CD8-positive, alpha-beta memory T cell (primary cell): ENCODE measurements at regions not wholly inside any gene's neighbourhood (a gene's known extent, or its start where the extent isn't known, plus 50 kb on each side); places are given as distances from the start of the nearest gene placed in this dataset.

Source experiments
- CTCF ChIA-PET: fragments of 350-600 bp; sonication (Branson Sonifier 250); formaldehyde crosslinking; loops from one replicate; lab custom pipeline; 2021; ENCODE audit warnings: antibody characterized with exemption; lab: Charles Lee
- POLR2A ChIA-PET: fragments of 350-600 bp; sonication (Branson Sonifier 250); formaldehyde crosslinking; loops from one replicate; lab custom pipeline; 2021; ENCODE audit warnings: antibody characterized with exemption; lab: Charles Lee
- DNase-seq, 5 donors: peaks; one replicate each; pipeline versions ENCODE4 v3.0.0 to v3.0.0-alpha.2; 2020 to 2022; ENCODE audit warnings: mixed read lengths in 1 of 5
- H3K27ac ChIP-seq: one replicate; pipeline ENCODE4 v1.7.0; 2013; ENCODE audit warnings: low read depth, mild to moderate bottlenecking, low read length, moderate library complexity
- H3K27me3 ChIP-seq: 2 replicates; pipeline ENCODE4 v1.7.0; 2013; ENCODE audit warnings: low read length, mild to moderate bottlenecking; ENCODE audit not compliant: insufficient read depth, poor library complexity, severe bottlenecking
- H3K36me3 ChIP-seq: 2 replicates; pipeline ENCODE4 v1.7.0; 2013; ENCODE audit warnings: mild to moderate bottlenecking, low read length, moderate library complexity; ENCODE audit not compliant: insufficient read depth
- H3K4me1 ChIP-seq: 2 replicates; pipeline ENCODE4 v1.7.0; 2013; ENCODE audit warnings: mild to moderate bottlenecking, low read length, moderate library complexity; ENCODE audit not compliant: insufficient read depth
- H3K4me3 ChIP-seq: 2 replicates; pipeline ENCODE4 v1.7.0; 2013; ENCODE audit warnings: mild to moderate bottlenecking, low read length
- H3K9me3 ChIP-seq: 2 replicates; pipeline ENCODE4 v1.7.0; 2013; ENCODE audit warnings: mild to moderate bottlenecking, low read length
- H3K27ac Mint-ChIP-seq, 8 donors: one replicate each; pipeline ENCODE4 v1.8.0; 2020 to 2021; ENCODE audit warnings: mixed read lengths in 8 of 8, mild to moderate bottlenecking in 6 of 8, inconsistent platforms in 3 of 8, moderate library complexity in 3 of 8
- H3K27me3 Mint-ChIP-seq, 2 donors: one replicate each; pipeline ENCODE4 v1.8.0; 2020 to 2021; ENCODE audit warnings: mixed read lengths in 2 of 2, mild to moderate bottlenecking in 1 of 2, moderate library complexity in 1 of 2
- H3K36me3 Mint-ChIP-seq, 3 donors: one replicate each; pipeline ENCODE4 v1.8.0; 2020 to 2021; ENCODE audit warnings: mixed read lengths in 3 of 3, inconsistent platforms in 1 of 3, mild to moderate bottlenecking in 1 of 3
- H3K4me1 Mint-ChIP-seq, 3 donors: one replicate each; pipeline ENCODE4 v1.8.0; 2020 to 2021; ENCODE audit warnings: mixed read lengths in 3 of 3, inconsistent platforms in 1 of 3, mild to moderate bottlenecking in 1 of 3
- H3K4me3 Mint-ChIP-seq, 7 donors: one replicate each; pipeline ENCODE4 v1.8.0; 2020 to 2021; ENCODE audit warnings: mixed read lengths in 7 of 7, mild to moderate bottlenecking in 6 of 7, moderate library complexity in 4 of 7, inconsistent platforms in 2 of 7
- H3K9me3 Mint-ChIP-seq, 5 donors: one replicate each; pipeline ENCODE4 v1.8.0; 2020 to 2022; ENCODE audit warnings: mixed read lengths in 5 of 5, mild to moderate bottlenecking in 3 of 5, moderate library complexity in 2 of 5, inconsistent platforms in 1 of 5

- Mint-ChIP-seq H3K36me3 (no peaks in the 10 kb centered on the region), H3K4me3 (no peak overlapping the region), H3K4me1 (no peaks in the 10 kb centered on the region), H3K9me3 (peaks cover 0 to 5% (median 0%) of the 10 kb centered on the region in 5 donors), H3K27ac (no peak overlapping the region), H3K27me3 (no peaks in the 10 kb centered on the region)
- CTCF ChIA-PET: no interaction called here
- H3K27me3 ChIP-seq: no peaks in the 10 kb centered on the region
- no peak overlapping the region for H3K4me3 ChIP-seq
- no peaks in the 10 kb centered on the region for H3K36me3 ChIP-seq
- POLR2A ChIA-PET: no interaction called here
- H3K27ac ChIP-seq: no peak overlapping the region
- no peak for DNase-seq
- no peaks in the 10 kb centered on the region for H3K9me3 ChIP-seq
- no peaks in the 10 kb centered on the region for H3K4me1 ChIP-seq
Measured at GRCh38 chr10:33947544-33947943, 613.1 kb upstream of the NRP1 start.

DNA sequence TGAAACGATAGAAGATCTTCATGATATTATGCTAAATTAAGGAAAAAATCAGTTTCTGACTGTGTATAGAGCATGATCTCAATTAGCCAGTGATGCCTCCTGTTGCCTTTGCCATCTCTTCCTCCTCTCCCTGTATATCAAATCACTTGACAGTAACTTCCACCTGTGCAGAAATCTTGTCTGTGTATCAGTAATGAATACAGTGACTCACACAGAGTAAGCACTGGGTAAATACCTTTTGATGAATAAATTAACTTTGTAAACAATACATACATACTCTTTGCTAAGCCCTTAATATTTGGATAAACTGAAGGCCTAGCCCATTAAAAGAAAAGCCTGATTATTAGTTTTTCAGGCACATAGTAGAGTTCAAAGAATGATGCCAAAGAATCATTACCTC is 610.6 kb upstream of the NRP1 start:
- H3K4me1 ChIP-seq: no peaks in the 10 kb centered on the region
- no peak overlapping the region for H3K4me3 ChIP-seq
- Mint-ChIP-seq H3K27me3 (no peaks in the 10 kb centered on the region), H3K4me3 (no peak overlapping the region), H3K27ac (no peak overlapping the region), H3K4me1 (no peaks in the 10 kb centered on the region), H3K9me3 (peaks cover 0 to 8% (median 0%) of the 10 kb centered on the region in 5 donors), H3K36me3 (no peaks in the 10 kb centered on the region)
- H3K9me3 ChIP-seq: no peaks in the 10 kb centered on the region
- CTCF ChIA-PET: no interaction called here
- no peaks in the 10 kb centered on the region for H3K36me3 ChIP-seq
- POLR2A ChIA-PET: no interaction called here
- DNase-seq: no peak
- H3K27me3 ChIP-seq: no peaks in the 10 kb centered on the region
- no peak overlapping the region for H3K27ac ChIP-seq

GRCh38 chr10:33942508-33942907 is 608.0 kb upstream of the NRP1 start:
- Histone ChIP-seq H3K36me3 (no peaks in the 10 kb centered on the region), H3K9me3 (no peaks in the 10 kb centered on the region), H3K27ac (no peak overlapping the region), H3K4me3 (no peak overlapping the region), H3K4me1 (no peaks in the 10 kb centered on the region), H3K27me3 (no peaks in the 10 kb centered on the region)
- DNase-seq: no peak
- H3K27me3 Mint-ChIP-seq: no peaks in the 10 kb centered on the region
- ChIA-PET POLR2A (no interaction called here), CTCF (no interaction called here)
- H3K36me3 Mint-ChIP-seq: no peaks in the 10 kb centered on the region
- H3K9me3 Mint-ChIP-seq: peaks cover 0 to 8% (median 0%) of the 10 kb centered on the region in 5 donors
- H3K4me3 Mint-ChIP-seq: no peak overlapping the region
- H3K4me1 Mint-ChIP-seq: no peaks in the 10 kb centered on the region
- no peak overlapping the region for H3K27ac Mint-ChIP-seq

DNA sequence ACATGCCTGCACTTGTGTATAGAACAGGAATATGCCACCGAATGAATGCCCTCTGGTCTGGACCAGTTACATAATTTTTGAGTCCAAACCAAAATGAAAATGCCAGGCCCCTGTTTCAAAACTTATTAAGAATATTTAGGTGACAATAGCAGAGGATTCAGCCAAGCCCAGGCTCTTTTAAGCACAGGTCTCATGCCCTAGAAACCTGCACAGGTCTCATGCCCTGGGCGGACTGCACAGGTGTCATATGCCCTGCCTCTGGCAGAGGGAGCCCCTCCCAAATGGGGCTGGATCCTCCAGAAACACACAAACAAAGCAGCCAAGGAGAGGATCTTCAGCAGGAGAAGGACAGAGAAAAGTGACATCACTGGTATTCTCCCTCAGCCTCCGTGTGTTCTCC is 605.4 kb upstream of the NRP1 start:
- DNase-seq: no peak
- H3K27ac ChIP-seq: no peak overlapping the region
- H3K4me1 Mint-ChIP-seq: no peaks in the 10 kb centered on the region
- no peaks in the 10 kb centered on the region for H3K36me3 ChIP-seq
- H3K36me3 Mint-ChIP-seq: no peaks in the 10 kb centered on the region
- H3K9me3 Mint-ChIP-seq: peaks cover 0 to 3% (median 0%) of the 10 kb centered on the region in 5 donors
- H3K27me3 Mint-ChIP-seq: no peaks in the 10 kb centered on the region
- ChIA-PET POLR2A (no interaction called here), CTCF (no interaction called here)
- no peak overlapping the region for H3K4me3 ChIP-seq
- H3K27me3 ChIP-seq: no peaks in the 10 kb centered on the region
- H3K27ac Mint-ChIP-seq: no peak overlapping the region
- no peaks in the 10 kb centered on the region for H3K4me1 ChIP-seq
- no peak overlapping the region for H3K4me3 Mint-ChIP-seq
- no peaks in the 10 kb centered on the region for H3K9me3 ChIP-seq

DNA sequence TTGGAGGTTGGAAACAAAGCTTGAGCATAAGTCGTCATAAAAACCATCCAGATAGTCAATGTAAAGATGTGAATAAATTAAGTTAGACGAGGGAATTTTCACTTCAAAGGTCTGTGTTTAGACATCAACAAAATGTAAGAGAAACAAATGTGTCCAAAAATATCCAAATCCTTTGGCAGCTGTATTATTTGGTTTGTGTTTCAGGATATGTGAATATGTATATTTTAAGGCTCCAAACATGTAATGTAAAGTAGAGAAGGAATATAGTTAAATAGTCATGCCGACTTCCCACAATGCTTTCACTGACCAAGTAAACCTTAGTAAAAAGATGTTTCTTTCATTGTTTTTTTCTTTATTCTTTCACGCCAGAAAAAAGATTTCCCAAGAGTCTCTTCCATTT is 604.9 kb upstream of the NRP1 start:
- H3K9me3 ChIP-seq: no peaks in the 10 kb centered on the region
- no peak for DNase-seq
- no peak overlapping the region for H3K27ac Mint-ChIP-seq
- H3K4me3 Mint-ChIP-seq: no peak overlapping the region
- no peak overlapping the region for H3K4me3 ChIP-seq
- H3K27me3 Mint-ChIP-seq: no peaks in the 10 kb centered on the region
- H3K4me1 Mint-ChIP-seq: no peaks in the 10 kb centered on the region
- H3K27ac ChIP-seq: no peak overlapping the region
- CTCF ChIA-PET: no interaction called here
- POLR2A ChIA-PET: no interaction called here
- H3K36me3 ChIP-seq: no peaks in the 10 kb centered on the region
- H3K9me3 Mint-ChIP-seq: peaks cover 0 to 3% (median 0%) of the 10 kb centered on the region in 5 donors
- H3K4me1 ChIP-seq: no peaks in the 10 kb centered on the region
- no peaks in the 10 kb centered on the region for H3K27me3 ChIP-seq
- H3K36me3 Mint-ChIP-seq: no peaks in the 10 kb centered on the region

GRCh38 chr10:33938001-33938400 is 603.5 kb upstream of the NRP1 start:
- H3K27ac Mint-ChIP-seq: no peak overlapping the region
- no peaks in the 10 kb centered on the region for H3K9me3 ChIP-seq
- H3K27ac ChIP-seq: no peak overlapping the region
- no peaks in the 10 kb centered on the region for H3K27me3 ChIP-seq
- POLR2A ChIA-PET: no interaction called here
- H3K4me1 Mint-ChIP-seq: no peaks in the 10 kb centered on the region
- H3K4me3 Mint-ChIP-seq: no peak overlapping the region
- CTCF ChIA-PET: interaction anchor here (1.5 kb wide), 1 partner anchor 745 kb away, joined by 3 read pairs; no protein-coding TSS in a partner anchor
- DNase-seq: no peak
- no peaks in the 10 kb centered on the region for H3K36me3 Mint-ChIP-seq
- no peaks in the 10 kb centered on the region for H3K4me1 ChIP-seq
- no peaks in the 10 kb centered on the region for H3K27me3 Mint-ChIP-seq
- H3K4me3 ChIP-seq: no peak overlapping the region
- peaks cover 0 to 3% (median 0%) of the 10 kb centered on the region in 5 donors for H3K9me3 Mint-ChIP-seq
- no peaks in the 10 kb centered on the region for H3K36me3 ChIP-seq

GRCh38 chr10:33937036-33937730 is 602.7 kb upstream of the NRP1 start:
- Mint-ChIP-seq H3K4me1 (no peaks in the 10 kb centered on the region), H3K36me3 (no peaks in the 10 kb centered on the region), H3K4me3 (no peak overlapping the region), H3K27ac (no peak overlapping the region), H3K27me3 (no peaks in the 10 kb centered on the region), H3K9me3 (peaks cover 0 to 3% (median 0%) of the 10 kb centered on the region in 5 donors)
- H3K36me3 ChIP-seq: no peaks in the 10 kb centered on the region
- no peak overlapping the region for H3K27ac ChIP-seq
- CTCF ChIA-PET: interaction anchor here (1.1 to 1.5 kb wide), 2 partner anchors 14 to 744 kb away, joined by 3 read pairs; no protein-coding TSS in a partner anchor
- H3K4me3 ChIP-seq: no peak overlapping the region
- DNase-seq: no peak
- H3K4me1 ChIP-seq: no peaks in the 10 kb centered on the region
- POLR2A ChIA-PET: no interaction called here
- no peaks in the 10 kb centered on the region for H3K27me3 ChIP-seq
- H3K9me3 ChIP-seq: no peaks in the 10 kb centered on the region

GRCh38 chr10:33935350-33935749 is 600.9 kb upstream of the NRP1 start:
- Mint-ChIP-seq H3K4me3 (no peak overlapping the region), H3K27me3 (no peaks in the 10 kb centered on the region), H3K4me1 (no peaks in the 10 kb centered on the region), H3K36me3 (no peaks in the 10 kb centered on the region), H3K9me3 (peaks cover 0 to 2% (median 0%) of the 10 kb centered on the region in 5 donors), H3K27ac (no peak overlapping the region)
- Histone ChIP-seq H3K36me3 (no peaks in the 10 kb centered on the region), H3K4me1 (no peaks in the 10 kb centered on the region), H3K9me3 (no peaks in the 10 kb centered on the region), H3K4me3 (no peak overlapping the region), H3K27me3 (no peaks in the 10 kb centered on the region), H3K27ac (no peak overlapping the region)
- ChIA-PET POLR2A (no interaction called here), CTCF (no interaction called here)
- DNase-seq: no peak
